Rectal smooth muscle tissue (tissue), 1 donor: ENCODE measurements at regions not wholly inside any gene's neighbourhood (a gene's known extent, or its start where the extent isn't known, plus 50 kb on each side); places are given as distances from the start of the nearest gene placed in this dataset.

Experiments used
- H3K27ac ChIP-seq: one replicate; pipeline ENCODE4 v1.7.0; 2013; ENCODE audit warnings: low read depth, low read length, inconsistent platforms
- H3K27me3 ChIP-seq: one replicate; pipeline ENCODE4 v1.7.0; 2013; ENCODE audit warnings: low read length; ENCODE audit not compliant: control insufficient read depth, insufficient read depth
- H3K36me3 ChIP-seq: one replicate; pipeline ENCODE4 v1.7.0; 2013; ENCODE audit warnings: low read length; ENCODE audit not compliant: control insufficient read depth, insufficient read depth
- H3K4me1 ChIP-seq: one replicate; pipeline ENCODE4 v1.7.0; 2013; ENCODE audit warnings: low read length; ENCODE audit not compliant: control insufficient read depth, insufficient read depth
- H3K4me3 ChIP-seq: one replicate; pipeline ENCODE4 v1.7.0; 2013; ENCODE audit warnings: low read length
- H3K9ac ChIP-seq: one replicate; pipeline ENCODE4 v1.7.0; 2013; ENCODE audit warnings: low read length

DNA sequence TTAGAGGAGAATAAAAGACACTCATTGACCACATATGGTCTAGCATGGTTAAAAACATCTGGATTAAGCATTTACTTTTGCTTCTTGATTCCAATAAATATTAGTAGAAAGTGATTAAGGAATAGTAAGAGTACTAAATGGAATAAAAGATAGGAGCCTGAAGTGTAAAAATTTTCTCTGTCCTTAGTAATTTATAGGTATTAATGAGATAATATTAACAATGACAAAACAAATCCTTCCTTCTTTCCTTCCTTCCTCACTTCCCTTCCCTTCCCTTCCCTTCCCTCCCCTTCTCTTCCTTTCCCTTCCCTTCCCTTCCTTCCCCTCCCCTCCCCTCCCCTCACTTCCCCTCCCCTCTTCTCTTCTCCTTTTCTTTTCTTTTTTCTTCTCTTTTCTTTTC is 797.5 kb upstream of the NRXN1 start:
- no peaks in the 10 kb centered on the region for H3K36me3 ChIP-seq
- no peaks in the 10 kb centered on the region for H3K27me3 ChIP-seq
- H3K4me1 ChIP-seq = no peaks in the 10 kb centered on the region
- no peak overlapping the region for H3K27ac ChIP-seq
- no peak overlapping the region for H3K9ac ChIP-seq
- H3K4me3 ChIP-seq = no peak overlapping the region

DNA sequence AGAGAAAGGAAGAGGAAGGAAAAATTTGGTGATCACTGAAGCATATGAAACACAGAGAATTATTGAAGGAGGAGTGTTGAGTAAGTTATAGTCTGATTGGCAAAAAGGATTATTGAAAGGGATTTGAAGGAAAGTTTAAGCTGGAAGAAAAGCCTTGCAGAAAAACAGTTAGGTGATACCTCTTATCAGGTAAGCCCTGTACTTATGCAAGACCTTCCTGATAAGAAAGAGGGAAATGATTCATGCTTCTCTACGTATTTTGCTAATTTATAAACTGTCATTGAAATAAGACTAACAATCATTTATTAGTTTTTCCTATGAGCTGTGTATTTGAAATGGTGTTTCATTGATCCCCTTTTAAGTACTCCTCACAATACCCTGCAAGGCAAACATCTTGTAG is 793.9 kb upstream of the NRXN1 start:
- no peak overlapping the region for H3K27ac ChIP-seq
- H3K9ac ChIP-seq = no peak overlapping the region
- H3K27me3 ChIP-seq = no peaks in the 10 kb centered on the region

DNA sequence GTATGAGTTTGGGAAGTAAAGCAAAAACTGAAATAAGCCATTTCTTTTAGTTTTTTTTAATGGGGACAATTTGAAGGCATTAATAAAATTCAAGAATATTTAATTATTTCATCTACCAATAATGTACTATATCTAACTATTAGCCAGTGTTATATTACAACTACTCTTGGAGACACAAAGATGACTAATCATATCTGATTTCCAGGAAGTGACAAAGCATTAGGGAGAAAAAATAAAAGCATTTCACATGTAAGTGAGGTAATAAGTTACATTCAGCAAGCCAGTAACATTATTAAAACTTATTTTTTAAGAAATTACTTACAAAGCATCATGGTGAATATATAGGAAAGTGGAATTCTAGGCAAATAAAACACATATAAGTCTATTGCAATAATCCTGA is 781.3 kb upstream of the NRXN1 start:
- no peak overlapping the region for H3K4me3 ChIP-seq
- H3K27ac ChIP-seq = no peak overlapping the region
- H3K27me3 ChIP-seq = no peaks in the 10 kb centered on the region
- H3K36me3 ChIP-seq = no peaks in the 10 kb centered on the region
- H3K9ac ChIP-seq = no peak overlapping the region
- H3K4me1 ChIP-seq = no peaks in the 10 kb centered on the region

More for the DNA sequence above, 793.9 kb upstream of the NRXN1 start:
- Histone ChIP-seq H3K4me3 (no peak overlapping the region), H3K4me1 (no peaks in the 10 kb centered on the region), H3K36me3 (no peaks in the 10 kb centered on the region)

GRCh38 chr2:51812138-51812866 is 780.4 kb upstream of the NRXN1 start:
- H3K4me3 ChIP-seq = no peak overlapping the region
- H3K9ac ChIP-seq = no peak overlapping the region
- H3K36me3 ChIP-seq = no peaks in the 10 kb centered on the region
- H3K27ac ChIP-seq = no peak overlapping the region
- H3K4me1 ChIP-seq = no peaks in the 10 kb centered on the region
- no peaks in the 10 kb centered on the region for H3K27me3 ChIP-seq

GRCh38 chr2:51810197-51810596 is 778.3 kb upstream of the NRXN1 start:
- Histone ChIP-seq H3K4me3 (no peak overlapping the region), H3K36me3 (no peaks in the 10 kb centered on the region), H3K9ac (no peak overlapping the region), H3K27ac (no peak overlapping the region), H3K4me1 (no peaks in the 10 kb centered on the region), H3K27me3 (no peaks in the 10 kb centered on the region)

- H3K4me3 ChIP-seq = no peak overlapping the region
- H3K27me3 ChIP-seq = no peaks in the 10 kb centered on the region
- H3K36me3 ChIP-seq = no peaks in the 10 kb centered on the region
- H3K4me1 ChIP-seq = no peaks in the 10 kb centered on the region
- H3K9ac ChIP-seq = no peak overlapping the region
- no peak overlapping the region for H3K27ac ChIP-seq
These were observed 775.3 kb upstream of the NRXN1 start for GRCh38 chr2:51807229-51807628.

- Histone ChIP-seq H3K4me1 (no peaks in the 10 kb centered on the region), H3K4me3 (no peak overlapping the region), H3K9ac (no peak overlapping the region), H3K27me3 (no peaks in the 10 kb centered on the region), H3K36me3 (no peaks in the 10 kb centered on the region), H3K27ac (no peak overlapping the region)
These were observed 763.4 kb upstream of the NRXN1 start for GRCh38 chr2:51795248-51795888.

DNA sequence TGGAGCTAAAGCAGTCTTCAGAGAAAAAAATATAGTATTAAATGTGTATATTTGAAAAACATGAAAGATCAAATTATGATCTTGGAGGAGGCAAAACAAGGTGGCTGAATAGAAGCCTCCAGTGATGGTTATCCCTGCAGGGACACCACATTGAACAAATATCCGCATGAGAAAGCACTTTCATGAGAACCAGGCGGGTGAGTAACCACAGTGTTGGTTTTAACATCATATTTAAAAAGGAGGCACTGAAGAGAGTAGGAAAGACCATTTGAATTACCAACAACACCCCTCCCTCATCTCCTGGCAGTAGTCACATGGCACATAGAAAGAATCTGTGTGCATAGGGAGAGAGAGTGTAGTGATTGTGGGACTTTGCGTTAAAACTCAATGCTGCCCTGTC is 759.6 kb upstream of the NRXN1 start:
- Histone ChIP-seq H3K4me3 (no peak overlapping the region), H3K27ac (no peak overlapping the region), H3K27me3 (no peaks in the 10 kb centered on the region), H3K36me3 (no peaks in the 10 kb centered on the region), H3K4me1 (no peaks in the 10 kb centered on the region), H3K9ac (no peak overlapping the region)

DNA sequence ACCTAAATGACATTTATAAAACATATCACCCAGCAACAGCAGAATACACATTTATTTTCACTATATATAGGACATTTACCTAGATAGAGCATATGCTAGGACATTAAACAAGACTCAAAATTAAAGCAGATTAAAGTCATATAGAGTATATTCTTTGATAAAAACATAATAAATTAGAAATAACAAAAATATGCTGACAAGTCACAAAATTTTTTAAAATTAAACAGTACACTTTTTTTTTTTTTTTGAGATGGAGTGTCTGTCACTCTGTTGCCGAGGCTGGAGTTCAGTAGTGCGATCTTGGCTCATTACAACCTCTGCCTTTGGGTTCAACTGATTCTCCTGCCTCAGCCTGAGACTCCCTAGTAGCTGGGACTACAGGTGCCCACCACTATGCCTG is 758.9 kb upstream of the NRXN1 start:
- no peak overlapping the region for H3K4me3 ChIP-seq
- no peaks in the 10 kb centered on the region for H3K27me3 ChIP-seq
- H3K4me1 ChIP-seq = no peaks in the 10 kb centered on the region
- no peak overlapping the region for H3K27ac ChIP-seq
- H3K9ac ChIP-seq = no peak overlapping the region
- no peaks in the 10 kb centered on the region for H3K36me3 ChIP-seq

DNA sequence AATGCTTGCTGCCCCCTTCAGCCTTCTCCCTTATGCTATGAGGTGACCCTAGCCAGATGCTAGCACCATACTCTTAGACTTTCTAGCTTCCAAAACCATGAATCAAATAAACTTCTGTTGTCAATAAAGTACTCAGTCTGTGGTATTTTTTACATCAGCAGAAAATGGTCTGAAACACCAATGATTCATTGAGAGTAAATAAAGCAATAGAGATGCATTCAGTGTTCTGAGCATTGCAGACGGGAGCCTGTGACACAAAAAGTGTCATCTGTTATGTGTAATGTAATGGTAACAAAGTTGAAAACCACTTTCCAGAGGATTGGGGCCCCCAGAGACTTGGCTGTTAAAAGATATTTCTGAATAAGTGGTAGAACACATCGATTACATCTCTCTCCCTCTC is 758.0 kb upstream of the NRXN1 start:
- Histone ChIP-seq H3K27ac (no peak overlapping the region), H3K36me3 (no peaks in the 10 kb centered on the region), H3K27me3 (no peaks in the 10 kb centered on the region), H3K9ac (no peak overlapping the region), H3K4me1 (no peaks in the 10 kb centered on the region), H3K4me3 (no peak overlapping the region)

GRCh38 chr2:51782921-51783765 is 751.2 kb upstream of the NRXN1 start:
- Histone ChIP-seq H3K27me3 (no peaks in the 10 kb centered on the region), H3K4me1 (no peaks in the 10 kb centered on the region), H3K4me3 (no peak overlapping the region), H3K9ac (no peak overlapping the region), H3K36me3 (no peaks in the 10 kb centered on the region), H3K27ac (no peak overlapping the region)

- H3K4me1 ChIP-seq = no peaks in the 10 kb centered on the region
- no peaks in the 10 kb centered on the region for H3K27me3 ChIP-seq
- no peaks in the 10 kb centered on the region for H3K36me3 ChIP-seq
- no peak overlapping the region for H3K9ac ChIP-seq
- H3K4me3 ChIP-seq = no peak overlapping the region
- H3K27ac ChIP-seq = no peak overlapping the region
These were observed 749.8 kb upstream of the NRXN1 start for GRCh38 chr2:51781691-51782090.
